Choroid plexus epithelial cell (primary cell): ENCODE measurements at regions not wholly inside any gene's neighbourhood (a gene's known extent, or its start where the extent isn't known, plus 50 kb on each side); places are given as distances from the start of the nearest gene placed in this dataset.

Experiments used
- DNase-seq: peaks from one replicate; pipeline ENCODE4 v3.0.0-alpha.2; 2010; ENCODE audit warnings: low read depth
- H3K4me3 ChIP-seq: 2 replicates; pipeline ENCODE4 v1.5.1; 2011; ENCODE audit warnings: low read depth, mild to moderate bottlenecking, control low read depth, low read length, moderate library complexity
- CTCF ChIP-seq: conservative IDR thresholded peaks from 2 replicates; pipeline ENCODE4 v1.5.1; 2011; ENCODE audit warnings: low read depth, mild to moderate bottlenecking, control low read depth, inconsistent platforms, low read length, moderate library complexity

GRCh38 chr3:70874196-70874595, 561.8 kb upstream of the MDFIC2 start:
- H3K4me3 ChIP-seq, result no peak overlapping the region
- no peak for DNase-seq
- TF ChIP-seq CTCF, result no peak

GRCh38 chr3:70873686-70874085, 561.2 kb upstream of the MDFIC2 start:
- DNase-seq, result no peak
- no peak overlapping the region for H3K4me3 ChIP-seq
- TF ChIP-seq CTCF, result no peak

- no peak for TF ChIP-seq CTCF
- DNase-seq, result peak; percentile 97
- no peak overlapping the region for H3K4me3 ChIP-seq
Observed at GRCh38 chr3:70871909-70872656, 559.6 kb upstream of the MDFIC2 start.

GRCh38 chr3:70870576-70870975, 558.1 kb upstream of the MDFIC2 start:
- no peak for TF ChIP-seq CTCF
- no peak for DNase-seq
- H3K4me3 ChIP-seq, result no peak overlapping the region

- TF ChIP-seq CTCF, result no peak
- H3K4me3 ChIP-seq, result no peak overlapping the region
- DNase-seq, result no peak
Observed at GRCh38 chr3:70868561-70868960, 556.1 kb upstream of the MDFIC2 start.

GRCh38 chr3:70863049-70863448, 550.6 kb upstream of the MDFIC2 start:
- no peak for DNase-seq
- H3K4me3 ChIP-seq, result no peak overlapping the region
- TF ChIP-seq CTCF, result no peak

- DNase-seq, result peak; percentile 67
- TF ChIP-seq CTCF, result no peak
- H3K4me3 ChIP-seq, result no peak overlapping the region
Observed at GRCh38 chr3:70861855-70862254, 549.4 kb upstream of the MDFIC2 start.
